ENCODE measurements at regions not wholly inside any gene's neighbourhood (a gene's known extent, or its start where the extent isn't known, plus 50 kb on each side); places are given as distances from the start of the nearest gene placed in this dataset.
"Not testable (repeated sequence)": the region's sequence is repeated elsewhere in the genome, so short reads cannot be mapped to it uniquely, and the experiment has no call there.

DNA sequence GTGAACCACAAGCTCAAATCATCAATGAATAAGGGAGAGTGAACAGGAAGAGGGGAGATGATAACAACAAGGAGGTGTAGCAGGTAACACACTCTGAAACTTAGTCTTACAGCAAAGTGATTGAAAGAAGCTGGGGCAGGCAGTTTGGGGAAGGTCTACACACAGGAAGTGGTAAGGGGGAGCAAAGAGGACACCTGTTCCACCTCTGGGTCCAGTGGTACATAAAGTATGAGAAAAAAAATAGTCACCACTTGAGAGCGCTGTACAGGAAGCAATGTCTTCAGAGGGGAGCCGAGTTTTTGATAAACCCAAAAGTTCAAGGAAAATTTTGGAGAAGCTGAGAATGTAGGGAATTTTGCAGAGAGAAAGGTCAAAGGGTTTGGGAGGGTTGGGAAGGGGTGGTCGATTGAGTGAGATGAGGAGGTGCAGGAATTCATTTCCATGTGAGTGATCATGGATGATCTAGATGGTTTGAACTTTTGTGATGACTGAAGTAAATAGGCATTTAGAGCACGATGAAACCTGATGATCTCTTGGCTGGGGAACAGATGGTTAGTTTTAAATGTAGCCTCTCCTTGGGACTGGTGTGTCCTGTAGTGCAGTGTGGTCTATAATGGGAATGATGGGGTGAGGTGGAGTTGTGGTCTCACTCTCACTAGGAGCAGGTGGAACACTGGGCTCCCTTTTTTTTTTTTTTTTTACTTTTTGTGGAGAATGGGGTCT, 142.0 kb downstream of the RBMX2 start:
- Histone ChIP-seq H3K9me3 (ENCODE audit: low read depth, low read length) (no peaks in the 10 kb centered on the region), H3K9ac (ENCODE audit: insufficient read length) (no peak overlapping the region), H3K27ac (no peak overlapping the region), H3K4me3 (no peak overlapping the region), H3K36me3 (ENCODE audit: insufficient read depth, low read length) (no peaks in the 10 kb centered on the region)
- TF ChIP-seq EZH2 (IDR thresholded peaks at IDR 0.05) (no peak), POLR2AphosphoS5 (IDR thresholded peaks at IDR 0.05; ENCODE audit: borderline replicate concordance, low read depth, low read length) (no peak), FOXP2 (optimal IDR thresholded peaks at IDR 0.05; ENCODE audit: control extremely low read depth, extremely low read length, insufficient read depth) (no peak)
- DNase-seq (ENCODE audit: low read depth, low spot score): no peak

DNA sequence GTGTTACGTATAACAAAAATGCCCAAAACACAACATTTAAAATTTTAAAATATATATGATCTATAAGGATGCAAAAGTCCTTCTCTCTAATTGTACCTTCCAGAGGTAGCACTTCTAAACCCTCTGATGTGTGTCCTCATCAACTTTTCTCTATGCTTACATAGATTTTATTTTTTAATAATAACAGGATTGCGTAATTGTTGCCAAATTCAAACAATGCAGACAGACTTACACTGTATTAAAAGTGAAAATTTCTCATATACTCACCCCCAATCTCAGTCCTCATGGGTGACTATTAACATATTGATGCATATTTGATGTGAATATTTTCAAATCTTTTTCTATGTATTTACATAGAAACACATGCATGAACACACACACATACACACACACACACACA, 144.0 kb downstream of the RBMX2 start:
- H3K4me3 ChIP-seq: no peak overlapping the region
- no peaks in the 10 kb centered on the region for H3K36me3 ChIP-seq (ENCODE audit: insufficient read depth, low read length)

DNA sequence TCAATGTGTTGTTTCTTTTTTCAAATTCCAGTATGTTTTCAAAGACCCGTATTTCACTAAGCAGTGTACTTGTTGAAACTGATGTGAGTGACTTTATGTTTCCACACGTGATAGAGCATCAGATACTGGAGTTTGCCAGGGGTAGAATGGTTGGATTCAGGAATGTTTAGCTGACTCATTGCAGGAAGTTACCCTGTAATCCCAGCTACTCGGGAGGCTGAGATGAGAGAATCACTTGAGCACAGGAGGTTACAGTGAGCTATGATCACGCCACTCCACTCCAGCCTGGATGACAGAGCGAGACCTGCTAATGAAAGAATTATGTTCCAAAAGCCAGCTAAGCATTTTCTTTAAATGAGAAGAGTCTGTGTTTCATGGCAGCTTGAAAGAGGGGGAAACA, 147.6 kb downstream of the RBMX2 start:
- H3K4me3 ChIP-seq; H3K36me3 ChIP-seq (ENCODE audit: insufficient read depth, low read length); DNase-seq (ENCODE audit: low read depth, low spot score): not testable (repeated sequence)

More for the DNA sequence above, 144.0 kb downstream of the RBMX2 start:
- Histone ChIP-seq H3K9me3 (ENCODE audit: low read depth, low read length) (no peaks in the 10 kb centered on the region), H3K9ac (ENCODE audit: insufficient read length) (no peak overlapping the region), H3K27ac (no peak overlapping the region)
- TF ChIP-seq EZH2 (IDR thresholded peaks at IDR 0.05) (no peak), FOXP2 (optimal IDR thresholded peaks at IDR 0.05; ENCODE audit: control extremely low read depth, extremely low read length, insufficient read depth) (no peak), POLR2AphosphoS5 (IDR thresholded peaks at IDR 0.05; ENCODE audit: borderline replicate concordance, low read depth, low read length) (no peak)
- DNase-seq (ENCODE audit: low read depth, low spot score): no peak

DNA sequence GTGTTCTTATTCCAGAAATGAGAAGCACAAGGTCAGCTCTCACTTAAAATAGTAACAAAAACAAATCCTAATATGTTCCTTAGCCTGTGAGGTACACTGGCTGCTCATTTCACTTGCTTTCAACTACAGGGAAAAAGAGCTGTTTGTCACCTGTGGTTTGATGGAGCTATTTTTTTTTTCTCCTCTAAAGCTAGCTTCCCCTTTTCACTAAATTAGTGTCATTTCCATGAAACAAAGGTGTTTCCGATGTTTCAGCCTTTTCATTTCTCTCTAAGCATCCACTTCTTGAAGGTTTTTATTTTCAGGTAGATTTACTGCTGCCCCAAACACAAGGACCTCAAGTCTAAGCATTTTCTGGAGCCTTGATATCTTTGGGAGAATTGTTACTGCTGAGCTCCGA, 148.6 kb downstream of the RBMX2 start:
- Histone ChIP-seq H3K9ac (ENCODE audit: insufficient read length) (no peak overlapping the region), H3K4me3 (no peak overlapping the region), H3K9me3 (ENCODE audit: low read depth, low read length) (no peaks in the 10 kb centered on the region), H3K27ac (no peak overlapping the region), H3K36me3 (ENCODE audit: insufficient read depth, low read length) (no peaks in the 10 kb centered on the region)
- DNase-seq (ENCODE audit: low read depth, low spot score): no peak
- TF ChIP-seq EZH2 (IDR thresholded peaks at IDR 0.05) (no peak), FOXP2 (optimal IDR thresholded peaks at IDR 0.05; ENCODE audit: control extremely low read depth, extremely low read length, insufficient read depth) (no peak), POLR2AphosphoS5 (IDR thresholded peaks at IDR 0.05; ENCODE audit: borderline replicate concordance, low read depth, low read length) (no peak)

More for the DNA sequence above, 147.6 kb downstream of the RBMX2 start:
- H3K9ac ChIP-seq (ENCODE audit: insufficient read length); H3K27ac ChIP-seq; H3K9me3 ChIP-seq (ENCODE audit: low read depth, low read length): not testable (repeated sequence)

DNA sequence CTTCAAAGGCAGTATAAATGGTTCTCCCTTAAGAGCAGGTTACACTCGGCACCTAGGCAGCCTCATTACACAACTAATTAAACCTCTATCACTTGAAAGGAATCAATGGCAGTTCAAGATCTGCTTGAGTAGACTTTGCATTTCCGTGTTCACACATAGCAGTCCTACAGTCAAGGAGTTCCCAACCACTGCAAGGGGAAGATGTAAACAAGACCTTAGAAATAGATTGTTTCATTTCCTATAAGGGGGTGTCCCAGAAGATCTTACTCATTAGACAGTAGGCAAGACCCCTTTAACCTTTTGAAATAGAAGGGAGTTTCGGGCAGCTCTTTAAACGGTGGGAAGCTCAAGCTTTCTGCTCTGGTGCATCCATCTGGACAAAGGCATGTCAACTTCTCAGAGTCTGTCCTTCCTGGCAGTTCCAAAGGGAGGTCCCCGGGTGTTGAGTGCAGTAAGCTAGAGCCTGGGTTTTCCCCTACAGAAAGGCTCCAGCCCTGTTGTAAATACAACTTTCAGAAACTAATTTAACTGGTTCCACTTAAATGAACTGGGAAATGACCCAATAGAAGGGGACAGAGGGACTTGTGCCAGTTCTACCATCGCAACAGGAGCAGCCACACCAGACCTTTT, 150.8 kb downstream of the RBMX2 start:
- DNase-seq (ENCODE audit: low read depth, low spot score): no peak
- H3K9me3 ChIP-seq (ENCODE audit: low read depth, low read length): no peaks in the 10 kb centered on the region
- H3K4me3 ChIP-seq: no peak overlapping the region
- no peak overlapping the region for H3K9ac ChIP-seq (ENCODE audit: insufficient read length)
- TF ChIP-seq EZH2 (IDR thresholded peaks at IDR 0.05) (no peak), POLR2AphosphoS5 (IDR thresholded peaks at IDR 0.05; ENCODE audit: borderline replicate concordance, low read depth, low read length) (no peak), FOXP2 (optimal IDR thresholded peaks at IDR 0.05; ENCODE audit: control extremely low read depth, extremely low read length, insufficient read depth) (no peak)
- no peaks in the 10 kb centered on the region for H3K36me3 ChIP-seq (ENCODE audit: insufficient read depth, low read length)
- H3K27ac ChIP-seq: no peak overlapping the region

DNA sequence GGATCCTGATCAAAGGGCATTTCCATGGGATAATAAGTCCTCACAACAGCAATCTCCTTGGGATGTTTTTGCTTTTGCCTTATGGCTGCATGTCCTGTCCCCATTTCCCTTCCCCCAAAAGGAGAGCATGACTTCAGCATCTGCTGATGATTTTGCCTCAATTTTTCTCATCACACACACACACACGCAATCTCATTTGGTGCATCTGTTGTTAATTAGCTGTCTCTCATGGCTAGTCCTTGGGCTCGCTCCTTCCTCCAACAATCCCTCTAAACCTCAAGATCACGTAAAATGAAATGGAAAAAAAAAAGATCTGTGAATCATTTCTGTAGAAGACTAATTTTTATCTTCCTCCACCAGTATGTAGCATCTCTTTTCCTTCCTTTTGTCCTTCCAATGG, 153.6 kb downstream of the RBMX2 start:
- no peak for DNase-seq (ENCODE audit: low read depth, low spot score)
- peak overlapping the region; percentile 32; the same call in 1 of the 2 replicates for H3K4me3 ChIP-seq
- no peaks in the 10 kb centered on the region for H3K36me3 ChIP-seq (ENCODE audit: insufficient read depth, low read length)
- TF ChIP-seq FOXP2 (optimal IDR thresholded peaks at IDR 0.05; ENCODE audit: control extremely low read depth, extremely low read length, insufficient read depth) (no peak), POLR2AphosphoS5 (IDR thresholded peaks at IDR 0.05; ENCODE audit: borderline replicate concordance, low read depth, low read length) (no peak), EZH2 (IDR thresholded peaks at IDR 0.05) (no peak)
- no peaks in the 10 kb centered on the region for H3K9me3 ChIP-seq (ENCODE audit: low read depth, low read length)
- H3K9ac ChIP-seq (ENCODE audit: insufficient read length): no peak overlapping the region
- H3K27ac ChIP-seq: peak overlapping the region; percentile 49; the same call in 1 of the 2 replicates

DNA sequence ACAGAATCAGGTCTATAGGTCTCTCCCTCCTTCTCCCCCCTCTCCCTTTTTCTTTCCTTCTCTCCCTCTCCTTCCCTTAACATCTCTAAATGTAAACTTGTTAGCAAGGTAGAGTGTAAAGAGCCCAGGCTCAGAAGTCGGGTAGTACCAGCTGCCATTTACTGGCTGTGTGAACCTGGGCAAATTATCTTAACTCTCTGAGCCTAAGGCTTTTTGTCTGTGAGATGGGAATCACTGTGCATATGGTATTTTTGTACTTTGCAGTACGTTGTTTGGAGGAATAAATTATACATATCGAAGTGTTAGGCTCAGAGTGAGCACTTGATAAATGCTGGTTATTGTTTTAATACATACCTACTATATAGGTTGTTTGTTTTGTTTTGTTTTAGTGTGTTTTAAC, 154.0 kb downstream of the RBMX2 start:
- TF ChIP-seq EZH2 (IDR thresholded peaks at IDR 0.05) (no peak), FOXP2 (optimal IDR thresholded peaks at IDR 0.05; ENCODE audit: control extremely low read depth, extremely low read length, insufficient read depth) (no peak), POLR2AphosphoS5 (IDR thresholded peaks at IDR 0.05; ENCODE audit: borderline replicate concordance, low read depth, low read length) (no peak)
- peak overlapping the region; percentile 49; the same call in 1 of the 2 replicates for H3K27ac ChIP-seq
- no peak overlapping the region for H3K9ac ChIP-seq (ENCODE audit: insufficient read length)
- H3K36me3 ChIP-seq (ENCODE audit: insufficient read depth, low read length): no peaks in the 10 kb centered on the region
- H3K9me3 ChIP-seq (ENCODE audit: low read depth, low read length): no peaks in the 10 kb centered on the region
- H3K4me3 ChIP-seq: peak overlapping the region; percentile 32; the same call in 1 of the 2 replicates
- no peak for DNase-seq (ENCODE audit: low read depth, low spot score)

DNA sequence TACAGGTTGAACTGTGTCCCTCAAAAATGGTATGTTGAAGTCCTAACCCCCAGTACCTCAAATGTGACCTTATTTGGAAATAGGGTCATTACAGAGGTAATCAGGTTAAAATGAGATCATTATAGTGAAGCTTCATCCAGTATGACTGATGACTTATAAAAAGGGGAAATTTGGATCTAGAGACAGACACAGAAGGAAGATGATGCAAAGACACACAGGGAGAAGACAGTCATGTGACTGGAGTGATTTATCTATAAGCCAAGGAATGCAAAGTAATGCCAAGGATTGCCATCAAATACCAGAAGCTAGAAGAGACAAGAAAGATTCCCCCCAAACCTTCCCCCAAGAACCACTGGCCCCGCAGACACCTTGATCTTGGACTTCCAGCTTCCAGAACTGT, 155.2 kb downstream of the RBMX2 start:
- Histone ChIP-seq H3K36me3 (ENCODE audit: insufficient read depth, low read length) (no peaks in the 10 kb centered on the region), H3K4me3 (no peak overlapping the region), H3K9me3 (ENCODE audit: low read depth, low read length) (no peaks in the 10 kb centered on the region), H3K27ac (no peak overlapping the region), H3K9ac (ENCODE audit: insufficient read length) (no peak overlapping the region)
- DNase-seq (ENCODE audit: low read depth, low spot score): no peak
- TF ChIP-seq FOXP2 (optimal IDR thresholded peaks at IDR 0.05; ENCODE audit: control extremely low read depth, extremely low read length, insufficient read depth) (no peak), POLR2AphosphoS5 (IDR thresholded peaks at IDR 0.05; ENCODE audit: borderline replicate concordance, low read depth, low read length) (no peak)
